ENCODE measurements at regions not wholly inside any gene's neighbourhood (a gene's known extent, or its start where the extent isn't known, plus 50 kb on each side); places are given as distances from the start of the nearest gene placed in this dataset.
"Not testable (repeated sequence)": the region's sequence is repeated elsewhere in the genome, so short reads cannot be mapped to it uniquely, and the experiment has no call there.

DNA sequence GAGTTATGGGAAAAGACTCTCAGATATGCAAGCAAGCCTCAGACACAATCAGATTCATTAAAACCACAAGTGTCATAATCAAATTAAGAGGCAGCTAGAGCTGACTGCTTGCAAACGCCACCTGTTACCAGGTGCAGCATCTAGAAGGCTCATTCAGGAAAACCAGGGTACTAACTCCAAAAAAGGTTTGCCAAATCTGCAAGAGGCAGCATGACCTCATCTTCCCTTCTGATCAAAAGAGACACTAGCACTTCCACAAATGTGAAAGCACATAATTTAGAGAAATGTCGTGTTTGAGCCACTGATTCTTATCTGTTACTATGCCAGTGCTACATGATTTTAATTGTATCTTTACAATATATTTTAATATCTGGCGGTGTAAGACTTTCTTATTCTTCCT, 123.3 kb upstream of the NANOGP8 start:
- ATAC-seq = no peak

DNA sequence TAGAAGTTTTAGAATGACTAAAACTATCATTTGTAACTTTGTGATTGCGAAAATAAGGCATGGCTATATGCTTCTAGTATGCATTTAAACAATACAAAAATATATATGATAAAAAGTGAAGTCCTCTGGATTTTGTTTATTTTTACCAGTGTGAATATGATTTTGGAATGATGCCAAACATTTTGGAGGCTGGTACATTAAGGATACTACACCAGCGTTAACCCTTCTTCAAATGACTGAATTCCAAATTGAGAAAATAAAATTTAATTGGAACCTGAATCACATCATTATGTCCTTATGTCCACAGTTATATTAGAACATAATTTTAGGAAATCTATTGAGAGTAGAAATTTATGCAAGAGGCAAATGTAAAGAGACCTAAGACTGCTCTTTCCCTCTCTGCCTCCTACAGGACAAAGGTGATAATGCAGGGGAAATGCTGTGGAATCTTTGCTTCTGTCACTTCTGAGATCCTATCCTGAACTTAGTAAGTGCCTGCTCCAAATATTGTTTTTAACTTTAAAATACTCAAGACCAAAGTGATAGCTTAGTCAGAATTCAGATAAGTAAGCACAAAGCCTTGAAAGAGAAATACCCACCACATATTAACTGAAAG, 121.1 kb upstream of the NANOGP8 start:
- ATAC-seq = no peak

DNA sequence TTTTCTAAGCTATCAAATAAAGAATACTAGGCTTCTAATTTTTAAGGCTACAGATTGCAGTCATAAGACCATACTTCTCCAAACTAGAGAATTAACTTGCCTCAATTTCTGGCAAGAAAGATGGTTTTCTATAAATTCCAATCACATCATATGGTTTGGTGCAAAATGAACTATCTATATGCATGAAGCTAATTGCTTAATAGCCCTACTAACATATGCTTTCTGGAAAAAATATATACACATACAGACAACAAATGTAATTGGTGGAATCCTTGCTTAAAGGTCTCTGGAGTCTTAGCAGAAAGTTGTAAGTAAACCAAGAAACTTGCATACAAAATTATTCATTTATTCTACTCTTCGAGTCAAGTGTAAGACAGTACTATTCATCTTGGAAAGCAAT, 113.1 kb upstream of the NANOGP8 start:
- ATAC-seq = no peak

DNA sequence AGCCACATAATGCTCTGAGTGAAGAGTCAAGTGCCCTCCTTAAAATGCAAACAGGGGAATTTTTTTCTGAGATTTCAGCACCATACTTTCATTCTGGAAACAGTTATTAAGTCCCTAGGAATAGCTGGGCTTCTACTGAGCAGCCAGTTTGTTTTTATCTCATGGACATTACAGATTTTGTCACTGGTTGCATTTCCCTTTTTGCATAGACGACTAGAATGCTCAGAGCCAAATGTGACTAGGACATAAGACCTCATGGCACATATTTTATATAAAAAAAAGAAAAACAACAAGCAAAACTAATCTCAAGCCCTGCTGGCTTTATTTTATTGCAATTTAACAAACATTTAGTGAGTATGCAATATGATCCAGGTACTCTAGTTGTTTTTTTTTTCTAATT, 112.7 kb upstream of the NANOGP8 start:
- no peak for ATAC-seq

DNA sequence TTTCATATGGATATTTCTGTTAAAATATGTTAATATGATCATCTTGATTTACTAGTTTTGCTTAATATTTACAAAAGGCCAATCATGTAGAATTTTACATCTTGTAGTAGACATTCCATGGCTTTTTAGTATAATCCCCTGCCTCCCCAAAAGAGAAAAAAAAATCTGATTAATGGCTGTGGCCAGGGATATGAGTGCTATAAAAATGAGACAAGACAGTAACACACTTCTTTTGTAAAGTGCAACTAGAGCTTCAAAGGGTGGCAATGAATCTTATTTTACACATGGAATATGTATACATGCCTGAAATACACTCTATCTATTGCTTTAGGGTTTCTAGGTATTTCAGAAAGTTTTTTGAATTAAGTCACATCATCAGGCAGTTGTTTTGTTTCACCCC, 112.2 kb upstream of the NANOGP8 start:
- ATAC-seq = no peak

DNA sequence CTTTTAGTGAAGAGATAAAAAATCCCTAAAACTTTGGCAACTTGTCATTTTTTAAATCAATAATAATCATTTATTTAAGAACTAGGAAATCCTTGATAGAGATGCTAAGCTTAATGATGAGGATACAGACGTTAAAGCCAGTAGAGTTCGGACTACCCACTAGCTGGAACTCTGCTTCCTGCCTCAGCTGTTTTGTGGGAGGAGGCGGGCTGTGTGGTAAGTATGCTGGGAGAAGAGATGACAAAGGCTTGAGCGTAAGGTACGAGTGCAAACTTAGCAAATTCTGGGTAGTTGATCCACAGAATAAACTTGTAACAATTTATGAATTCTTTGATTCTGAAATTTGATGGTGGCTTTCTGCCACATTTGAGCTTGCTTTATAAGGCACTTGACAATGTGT, 111.2 kb upstream of the NANOGP8 start:
- ATAC-seq = no peak

DNA sequence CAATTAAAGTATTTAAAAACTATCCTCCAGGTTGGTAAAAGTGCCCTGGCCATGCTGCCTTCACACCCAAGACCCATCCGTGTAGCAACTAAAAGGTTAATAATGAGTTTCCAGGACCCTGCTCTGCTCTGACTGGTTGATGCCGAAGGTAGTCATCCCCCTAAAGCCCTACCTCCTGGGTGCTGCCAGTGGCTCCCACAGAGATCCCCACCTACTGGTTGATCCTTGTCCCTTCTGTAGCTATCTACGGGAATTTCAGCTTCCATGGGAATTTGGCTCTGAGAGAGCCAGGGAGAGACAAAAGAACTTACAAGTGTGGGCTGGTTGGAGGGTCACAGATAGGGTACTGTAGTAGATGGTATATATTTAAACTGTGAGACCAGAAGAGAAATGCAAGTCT, 110.6 kb upstream of the NANOGP8 start:
- ATAC-seq = no peak

DNA sequence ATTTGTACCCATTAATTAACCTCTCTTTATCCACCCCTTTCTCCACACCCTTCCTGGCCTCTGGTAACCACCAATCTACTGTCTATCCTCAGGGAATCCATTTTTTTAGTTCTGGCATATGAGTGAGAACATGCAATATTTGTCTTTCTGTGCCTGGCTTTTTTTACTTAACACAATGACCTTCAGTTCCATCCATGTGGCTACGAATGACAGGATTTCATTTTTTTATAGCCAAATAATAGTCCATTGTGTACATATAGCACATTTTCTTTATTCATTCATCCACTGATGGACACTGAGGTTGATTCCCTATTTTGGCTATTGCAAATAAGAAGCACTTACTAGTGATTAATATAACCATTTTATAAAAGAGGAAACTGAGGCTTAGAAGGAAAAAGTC, 109.9 kb upstream of the NANOGP8 start:
- ATAC-seq = no peak

DNA sequence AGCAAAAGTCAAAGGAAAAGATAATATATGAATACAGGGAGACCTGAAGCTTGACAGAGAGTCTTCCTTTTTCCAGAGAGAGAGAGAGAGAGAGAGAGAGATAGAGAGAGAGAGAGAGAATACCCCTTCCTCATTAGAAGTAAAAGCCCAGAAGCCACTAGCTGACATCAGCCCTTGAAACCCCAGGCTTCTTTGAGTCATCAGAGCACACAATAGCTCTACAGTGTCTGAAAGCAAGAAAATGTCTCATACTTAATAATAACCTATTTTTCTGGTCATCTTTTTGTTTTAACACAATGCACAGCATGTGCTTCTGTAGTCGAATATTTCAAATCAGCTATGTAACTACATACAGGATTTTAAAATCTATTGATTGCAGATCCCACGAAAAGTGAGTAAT, 109.2 kb upstream of the NANOGP8 start:
- no peak for ATAC-seq

DNA sequence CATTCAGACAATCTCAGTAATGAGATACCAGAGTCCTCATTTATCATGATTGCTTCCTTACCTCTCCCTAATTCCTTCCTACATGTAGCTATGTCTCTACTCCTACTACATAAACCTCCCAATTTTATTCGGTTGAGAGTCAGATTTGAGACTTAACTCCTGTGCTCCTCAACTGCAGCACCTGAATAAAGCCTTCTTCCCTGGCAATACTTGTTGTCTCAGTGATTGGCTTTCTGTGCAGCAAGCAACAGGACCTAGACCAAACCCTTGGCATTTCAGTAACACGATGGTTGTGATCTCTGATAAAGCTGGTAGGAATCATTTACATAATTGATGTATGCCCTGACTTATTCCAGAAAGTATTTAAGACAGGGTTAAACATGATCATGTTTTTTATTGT, 106.7 kb upstream of the NANOGP8 start:
- no peak for ATAC-seq

DNA sequence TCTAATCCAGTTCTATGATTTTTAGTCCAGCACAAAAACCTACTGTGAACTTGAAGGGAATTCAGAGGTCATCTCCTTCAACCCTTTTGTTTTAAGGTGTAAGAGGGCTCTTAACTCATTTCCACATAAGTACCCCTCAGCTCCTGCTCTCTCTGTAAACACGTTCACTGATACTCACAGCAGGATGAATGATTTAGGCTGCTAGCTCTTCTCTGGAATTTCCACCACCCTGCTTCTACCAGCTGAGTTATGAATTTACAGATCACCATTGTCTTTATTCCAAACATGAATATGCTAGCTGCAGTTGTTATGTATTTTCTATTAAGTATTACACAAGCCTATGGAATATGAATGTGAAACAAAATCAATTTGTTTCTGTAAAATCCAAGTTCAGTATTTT, 101.3 kb upstream of the NANOGP8 start:
- ATAC-seq = no peak

DNA sequence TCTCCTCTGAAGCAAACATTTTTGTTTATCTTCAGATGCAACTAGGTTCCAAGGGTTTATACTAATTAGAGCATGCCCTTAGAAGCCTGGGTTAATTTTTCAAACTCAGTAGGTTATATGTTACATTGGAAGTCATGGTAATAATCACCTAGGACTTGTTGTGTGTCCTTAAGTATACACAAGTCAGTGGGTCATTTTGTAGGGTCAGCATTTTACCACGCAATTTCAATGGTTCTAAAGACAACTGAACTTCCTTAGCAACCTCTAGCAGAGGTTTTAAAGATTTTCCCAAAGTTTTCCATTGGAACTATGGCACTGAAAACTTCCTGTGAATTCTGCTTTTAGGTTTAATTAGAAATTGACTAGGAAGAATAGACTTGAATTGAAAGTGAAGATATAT, 99.6 kb upstream of the NANOGP8 start:
- no peak for ATAC-seq

DNA sequence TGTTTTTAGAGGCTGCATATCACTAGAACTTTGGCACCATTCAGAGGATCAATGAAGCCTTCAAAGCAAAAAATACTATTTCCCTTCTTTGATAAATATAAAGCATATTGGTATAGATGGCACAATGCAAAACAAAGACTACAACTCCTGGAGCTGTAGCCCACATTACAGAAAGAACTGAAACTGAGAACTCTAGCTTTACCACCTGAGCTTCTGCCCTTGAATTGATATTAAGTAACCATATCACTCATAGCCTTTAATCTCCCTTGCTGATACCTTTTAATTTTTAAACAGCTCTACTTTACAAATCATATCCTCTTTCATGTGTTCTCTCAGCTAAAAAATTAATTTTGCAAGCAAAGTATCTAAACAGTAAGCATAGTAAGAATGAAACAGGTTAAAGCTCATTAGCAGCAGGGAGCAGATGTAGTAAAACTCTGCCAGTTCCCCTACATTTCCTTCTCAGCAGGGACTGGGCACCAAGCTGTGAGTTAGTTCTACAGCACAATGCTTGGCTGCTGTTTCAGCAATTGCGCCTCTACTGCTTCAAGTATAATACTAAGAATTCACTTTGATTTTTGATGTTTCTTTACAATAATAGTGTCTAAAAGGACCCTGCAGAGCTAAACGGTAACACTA, 97.9 kb upstream of the NANOGP8 start:
- ATAC-seq = peak; percentile 53 to 58

DNA sequence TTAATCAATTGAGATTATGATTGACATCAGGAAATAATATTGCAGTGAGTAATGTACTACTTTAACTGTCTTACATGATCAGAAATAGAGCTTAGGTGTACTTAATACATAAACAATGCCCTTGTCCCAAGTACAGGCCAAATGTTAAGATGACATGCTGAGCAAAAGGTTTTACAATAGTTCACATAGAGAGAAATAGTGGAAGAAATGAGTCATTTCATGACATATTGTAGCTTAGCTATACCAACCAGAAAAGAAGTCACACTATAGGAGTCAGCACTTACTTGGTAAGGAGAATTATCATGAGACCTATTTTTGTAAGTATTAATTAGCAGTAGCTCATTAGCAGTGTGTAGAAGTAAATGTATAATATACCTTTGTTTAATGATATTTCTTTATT, 96.4 kb upstream of the NANOGP8 start:
- peak; percentile 61 to 63 for ATAC-seq

DNA sequence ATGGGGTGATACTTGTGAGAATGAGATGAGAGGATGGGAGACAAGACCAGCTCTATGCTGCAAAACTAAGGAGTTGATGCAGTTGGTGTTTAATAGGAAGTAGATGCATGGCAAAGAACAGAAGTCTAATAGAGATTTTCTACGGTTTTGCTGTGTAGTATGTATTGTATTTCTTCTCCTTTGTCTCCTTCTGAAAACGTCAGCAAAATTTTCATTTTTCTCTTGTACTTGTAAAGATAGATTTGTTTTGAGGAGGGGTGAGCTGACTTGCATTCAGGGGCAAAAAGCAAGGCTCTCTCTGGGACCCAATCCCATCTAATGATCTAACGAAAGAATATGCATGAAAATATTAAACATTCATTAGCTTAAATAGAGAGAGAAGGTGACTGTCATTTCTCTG, 94.6 kb upstream of the NANOGP8 start:
- no peak for ATAC-seq

DNA sequence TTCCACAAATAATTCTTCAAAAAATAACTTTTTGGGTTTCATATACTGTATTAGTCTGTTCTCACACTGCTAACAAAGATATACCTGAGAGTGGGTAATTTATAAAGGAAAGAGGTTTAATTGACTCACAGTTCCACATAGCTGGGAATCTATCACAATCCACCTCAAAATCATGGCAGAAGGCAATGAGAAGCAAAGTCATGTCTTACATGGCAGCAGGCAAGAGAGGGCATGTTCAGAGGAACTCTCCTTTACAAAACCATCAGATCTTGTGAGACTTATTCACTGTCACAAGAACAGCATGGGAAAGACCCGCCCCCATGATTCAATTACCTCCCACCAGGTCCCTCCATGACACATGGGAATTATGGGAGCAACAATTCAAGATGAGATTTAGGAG, 93.1 kb upstream of the NANOGP8 start:
- ATAC-seq = not testable (repeated sequence)

DNA sequence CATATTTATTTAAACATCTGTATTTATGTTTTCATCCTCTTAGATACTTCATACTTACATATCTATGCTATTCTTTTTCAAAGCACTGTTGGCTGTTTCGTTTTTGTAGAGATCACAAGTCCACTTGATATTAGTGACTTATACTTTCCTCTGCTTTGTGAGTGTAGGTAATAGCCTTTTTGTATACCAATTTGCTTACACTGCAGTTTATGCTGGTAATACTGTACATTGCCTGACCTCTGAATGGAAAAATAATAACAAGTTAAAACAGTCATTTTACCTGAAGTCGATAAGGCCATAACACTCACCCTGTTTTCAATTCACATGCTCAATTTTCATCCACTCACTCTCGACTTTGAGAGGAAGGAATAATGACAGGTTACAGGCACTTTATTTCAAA, 89.9 kb upstream of the NANOGP8 start:
- no peak for ATAC-seq

DNA sequence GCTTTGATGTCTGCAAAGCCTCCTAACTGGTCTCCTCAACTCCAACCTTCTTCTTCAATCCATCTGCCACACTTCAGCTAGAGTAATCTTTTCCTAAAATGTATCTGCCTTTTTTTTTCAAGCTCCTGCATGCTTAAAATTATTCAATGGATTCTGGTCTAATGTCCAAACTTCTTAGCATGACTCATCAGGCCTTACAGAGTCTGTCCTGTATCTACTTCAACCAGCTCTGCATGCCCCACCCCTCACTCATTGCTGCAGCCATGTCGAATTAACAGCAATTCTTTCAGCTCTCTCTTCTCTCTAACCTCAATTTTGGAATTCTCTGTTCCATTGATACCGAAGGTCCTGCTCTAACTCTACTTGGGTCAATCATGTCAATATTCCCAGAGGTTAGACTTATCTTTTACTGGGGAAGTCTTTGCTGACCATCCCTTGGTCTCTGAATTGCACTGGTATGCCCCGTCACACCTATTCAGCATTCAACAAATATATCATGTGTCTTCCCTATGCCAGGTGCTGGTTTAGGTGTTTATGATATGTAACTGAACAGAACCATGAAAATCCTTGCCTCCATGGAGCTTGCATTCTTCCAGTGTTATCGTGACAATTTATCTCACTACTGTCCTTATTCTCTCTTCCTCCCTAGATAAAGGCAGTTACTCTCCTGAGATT, 88.5 kb upstream of the NANOGP8 start:
- ATAC-seq = no peak

DNA sequence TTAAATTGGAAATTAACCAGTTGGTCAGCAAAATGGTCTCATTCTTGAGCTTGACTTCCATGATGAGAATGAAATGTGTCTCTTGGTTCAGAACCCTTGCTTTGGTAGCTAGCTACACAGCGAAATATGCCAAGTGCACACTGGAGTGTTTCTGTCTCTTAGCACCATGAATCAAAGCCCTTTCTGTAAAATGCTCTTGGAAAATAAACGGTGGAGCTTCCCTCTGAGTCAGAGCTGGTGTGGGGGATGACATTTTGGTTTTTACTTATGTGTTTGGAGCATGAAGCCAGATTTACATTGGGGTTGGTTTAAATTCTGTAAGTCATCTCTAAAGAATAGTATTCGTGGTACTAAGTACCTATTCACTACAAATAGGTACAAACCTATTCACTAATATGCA, 85.1 kb upstream of the NANOGP8 start:
- no peak for ATAC-seq

DNA sequence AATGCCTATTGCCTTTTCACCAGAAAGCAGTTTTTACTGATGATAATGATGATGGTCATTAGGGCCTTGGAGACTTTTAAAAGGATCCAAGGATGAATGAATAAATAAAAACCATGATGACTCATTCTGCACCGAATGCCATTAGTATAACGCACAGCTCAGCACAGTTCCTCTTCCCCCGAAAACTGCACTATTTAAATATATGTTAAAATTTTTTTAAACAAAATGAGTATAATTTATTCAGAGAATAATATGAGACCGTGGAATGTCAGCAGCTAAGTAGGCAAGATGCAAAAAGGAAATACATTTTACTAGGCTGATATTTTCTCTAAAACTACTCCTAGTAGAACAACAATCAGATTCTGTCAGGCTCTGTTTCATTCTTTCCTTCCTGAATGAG, 83.4 kb upstream of the NANOGP8 start:
- ATAC-seq = no peak

DNA sequence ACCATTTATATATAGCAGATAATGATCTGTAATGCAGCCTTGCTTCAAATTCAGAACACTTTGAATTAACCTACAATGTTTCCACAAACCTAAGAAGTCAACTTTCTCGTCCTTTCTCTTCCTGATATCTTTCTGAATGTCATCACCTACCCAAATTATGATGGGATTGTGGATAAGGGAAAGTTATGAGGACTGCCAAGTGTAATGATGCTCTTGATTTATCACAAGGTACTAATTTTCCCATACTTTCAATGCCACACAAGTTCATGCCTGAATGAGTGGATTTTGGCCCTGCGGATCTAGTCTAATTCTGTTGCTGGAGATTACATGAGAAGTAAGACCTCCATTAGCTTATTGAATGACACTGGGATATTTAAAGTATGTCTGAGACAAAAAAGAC, 82.6 kb upstream of the NANOGP8 start:
- no peak for ATAC-seq

DNA sequence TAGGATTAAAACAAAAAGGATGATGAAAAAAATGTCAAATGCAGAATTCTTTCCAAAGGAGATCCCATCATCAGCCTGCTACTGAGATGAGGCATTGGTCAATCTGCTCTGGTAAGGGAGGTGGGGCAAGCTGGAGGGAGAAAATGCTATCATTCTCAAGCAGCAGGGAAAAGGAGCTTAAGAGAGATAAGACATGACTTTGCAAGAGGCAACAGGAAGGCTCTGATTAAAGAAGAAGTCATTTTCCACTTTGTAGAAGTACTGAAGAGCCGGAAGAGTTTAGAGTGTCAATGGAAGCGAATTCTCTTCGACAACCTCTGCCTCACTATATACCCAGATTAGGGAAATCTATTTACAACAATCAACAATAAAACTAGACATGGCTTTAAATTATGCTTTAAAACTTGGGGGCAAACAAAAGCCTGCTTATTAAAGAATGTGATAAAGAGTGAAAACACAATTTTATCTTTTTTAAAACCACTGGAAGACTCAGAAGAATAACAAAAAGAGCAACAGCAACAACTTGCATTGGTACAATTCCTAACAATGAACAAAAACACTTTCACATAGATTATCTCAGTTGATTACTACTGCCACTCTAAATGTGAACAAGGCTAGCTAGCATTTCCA, 81.8 kb upstream of the NANOGP8 start:
- ATAC-seq = no peak

DNA sequence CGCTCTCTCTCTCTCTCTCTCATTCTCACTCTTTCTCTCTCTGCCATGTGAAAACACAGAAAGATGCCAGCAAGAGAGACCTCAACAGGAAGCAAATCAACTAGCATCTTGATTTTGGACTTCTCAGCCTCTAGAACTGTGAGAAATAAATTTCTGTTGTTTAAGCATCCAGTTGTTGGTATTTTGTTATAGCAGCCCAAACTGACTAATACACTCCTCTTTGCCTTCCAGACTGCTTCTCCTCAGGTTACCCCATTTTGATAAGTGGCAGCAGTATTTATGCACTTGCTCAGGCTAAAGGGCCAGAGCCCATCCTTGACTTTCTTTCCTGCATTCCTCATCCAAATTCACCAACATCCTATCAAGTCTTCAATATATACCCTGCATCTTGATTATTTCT, 76.6 kb upstream of the NANOGP8 start:
- ATAC-seq = no peak

DNA sequence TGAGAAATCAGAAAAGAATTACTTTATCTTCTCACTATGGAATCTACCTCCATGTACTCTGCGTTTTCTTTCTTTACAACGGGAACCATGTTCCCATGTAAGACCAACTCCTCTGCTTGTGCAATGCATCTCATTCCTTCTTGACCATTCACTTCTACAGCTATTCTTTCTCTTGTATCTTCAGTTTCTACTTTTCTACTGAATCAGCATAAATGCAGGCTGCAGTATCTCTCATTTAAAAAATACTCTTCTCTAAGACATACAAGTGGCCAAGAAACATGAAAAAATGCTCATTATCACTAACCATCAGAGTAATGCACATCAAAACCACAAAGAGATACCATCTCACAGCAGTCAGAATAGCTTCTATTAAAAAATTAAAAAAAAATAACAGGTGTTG, 74.1 kb upstream of the NANOGP8 start:
- ATAC-seq = no peak
